Stimulated activated CD8-positive, alpha-beta memory T cell treated with anti-CD3 and anti-CD28 coated beads, Interleukin-4, amount 100 ng/mL, for 48 hours (primary cell): ENCODE measurements at regions not wholly inside any gene's neighbourhood (a gene's known extent, or its start where the extent isn't known, plus 50 kb on each side); places are given as distances from the start of the nearest gene placed in this dataset.
"Not testable (repeated sequence)": the region's sequence is repeated elsewhere in the genome, so short reads cannot be mapped to it uniquely, and the experiment has no call there.

ENCODE experiments used
- DNase-seq: peaks from one replicate; pipeline ENCODE4 v3.0.0-alpha.2; 2020

DNA sequence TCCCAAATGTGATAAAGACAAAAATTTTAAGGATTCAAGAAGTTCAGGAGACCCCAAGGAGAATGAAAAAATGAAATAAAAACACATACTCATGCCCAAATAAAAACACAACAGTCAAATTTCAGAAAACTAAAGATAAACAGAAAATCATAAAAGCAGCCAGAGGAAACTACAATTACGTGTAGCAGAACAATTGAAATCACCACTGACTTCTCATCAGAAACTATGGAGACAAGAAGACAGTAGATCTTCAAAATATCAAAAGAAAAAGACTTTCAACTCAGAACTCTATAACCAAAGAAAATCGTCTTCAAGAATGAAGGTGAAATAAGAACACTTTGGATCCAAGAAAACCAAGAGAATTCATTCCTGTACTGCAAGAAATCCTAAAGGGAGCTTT is 54.9 kb downstream of the DIO3 start:
- DNase-seq = no peak

DNA sequence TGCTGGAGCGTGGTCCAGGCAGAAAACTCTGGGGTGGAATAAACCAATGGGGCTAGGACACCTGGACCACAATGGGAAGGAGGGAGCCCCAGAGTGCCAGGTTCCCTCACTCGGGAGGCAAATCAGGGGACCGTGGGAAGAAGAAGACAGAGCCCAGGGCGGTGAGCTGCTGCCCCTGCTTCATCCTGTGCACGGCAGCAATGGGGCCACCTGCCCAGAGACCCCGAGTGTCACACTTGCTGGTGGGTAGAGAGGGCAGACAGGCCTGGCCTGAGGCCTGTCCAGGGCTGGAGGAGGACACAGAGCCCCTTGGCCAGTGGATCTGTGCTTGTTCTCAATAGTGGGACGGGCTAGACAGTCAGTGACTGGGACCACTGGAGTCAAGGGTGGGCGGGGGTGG is 58.2 kb downstream of the DIO3 start:
- no peak for DNase-seq

DNA sequence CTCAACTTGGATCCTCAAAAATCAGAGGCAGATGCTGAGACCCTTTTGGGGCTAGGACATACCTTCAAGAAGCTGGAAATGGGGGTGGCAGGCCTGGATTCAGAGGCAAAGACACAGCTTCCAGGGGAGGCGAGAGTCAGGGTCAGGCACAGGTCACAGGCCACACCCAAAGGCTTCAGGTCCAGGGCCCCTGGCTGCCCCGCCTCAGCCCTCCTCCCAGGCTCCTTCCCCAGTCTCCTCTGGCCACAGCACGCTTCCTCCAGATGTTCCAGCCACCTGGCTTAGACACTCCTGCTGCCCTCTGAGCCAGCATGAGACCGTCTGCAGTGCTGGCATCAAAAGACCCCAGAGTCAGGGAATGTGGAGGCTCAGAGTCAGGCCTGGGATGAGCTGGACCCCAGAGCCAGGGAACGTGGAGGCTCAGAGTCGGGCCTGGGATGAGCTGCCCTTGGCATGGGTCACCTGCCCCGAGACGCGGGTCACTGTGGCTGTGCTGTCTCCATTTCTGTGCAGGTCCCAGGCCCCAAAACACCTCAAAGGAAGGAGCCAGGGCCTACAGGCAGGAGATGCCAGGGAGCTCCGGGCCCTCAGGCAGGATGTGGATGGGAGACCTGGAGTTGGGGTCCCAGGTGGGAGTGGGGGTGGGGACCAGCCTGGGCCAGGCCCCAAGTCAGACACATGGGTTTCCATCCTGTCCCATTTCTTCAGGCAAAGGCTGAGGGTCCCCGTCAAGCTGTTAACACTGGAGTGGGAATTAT is 58.9 kb downstream of the DIO3 start:
- no peak for DNase-seq

DNA sequence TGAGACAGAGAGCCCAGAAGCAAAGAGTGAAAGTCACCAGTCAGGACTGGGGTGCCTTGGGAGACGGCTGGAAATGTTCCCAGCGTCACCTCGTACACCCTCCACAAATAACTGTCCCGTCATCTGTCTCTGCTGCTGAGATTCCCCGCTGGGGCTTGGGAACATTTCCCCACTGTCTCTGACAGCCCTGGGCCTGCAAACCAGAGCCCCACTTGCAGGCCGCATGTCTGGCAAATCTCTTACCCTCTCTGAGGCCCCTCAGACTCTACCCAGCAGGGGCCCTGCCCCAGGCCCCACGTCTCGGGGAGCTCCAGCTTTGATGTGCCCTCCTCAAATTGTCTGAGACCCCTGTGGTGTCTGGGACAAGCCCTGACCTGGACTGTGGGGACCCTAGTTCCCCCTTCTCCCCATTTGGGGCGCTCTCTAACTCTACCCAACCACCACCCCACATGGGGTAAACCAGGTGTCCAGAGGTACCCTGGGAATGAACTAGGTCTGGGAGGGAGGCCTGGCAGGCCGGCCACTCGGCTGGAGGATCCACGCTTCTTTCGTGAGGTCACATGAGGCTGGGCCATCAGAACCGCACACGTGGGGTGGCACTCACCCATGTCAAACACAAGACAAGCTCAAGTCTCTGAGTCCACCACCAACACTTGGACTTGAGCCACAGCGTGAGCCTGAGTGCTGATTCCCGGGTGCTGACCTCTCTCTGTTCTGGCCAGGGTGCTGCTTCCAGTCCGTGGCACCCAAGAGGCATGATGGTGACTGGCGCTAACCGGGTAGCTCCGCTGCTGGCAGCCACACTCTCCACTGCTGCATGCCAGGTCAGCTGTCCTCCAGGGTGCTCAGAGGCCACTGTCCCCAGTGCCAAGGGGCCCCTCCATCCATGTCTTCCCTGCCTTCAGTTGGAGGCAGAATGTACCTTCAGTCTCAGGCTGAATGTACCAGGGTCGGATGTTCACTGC is 59.8 kb downstream of the DIO3 start:
- peak; percentile 14 for DNase-seq

DNA sequence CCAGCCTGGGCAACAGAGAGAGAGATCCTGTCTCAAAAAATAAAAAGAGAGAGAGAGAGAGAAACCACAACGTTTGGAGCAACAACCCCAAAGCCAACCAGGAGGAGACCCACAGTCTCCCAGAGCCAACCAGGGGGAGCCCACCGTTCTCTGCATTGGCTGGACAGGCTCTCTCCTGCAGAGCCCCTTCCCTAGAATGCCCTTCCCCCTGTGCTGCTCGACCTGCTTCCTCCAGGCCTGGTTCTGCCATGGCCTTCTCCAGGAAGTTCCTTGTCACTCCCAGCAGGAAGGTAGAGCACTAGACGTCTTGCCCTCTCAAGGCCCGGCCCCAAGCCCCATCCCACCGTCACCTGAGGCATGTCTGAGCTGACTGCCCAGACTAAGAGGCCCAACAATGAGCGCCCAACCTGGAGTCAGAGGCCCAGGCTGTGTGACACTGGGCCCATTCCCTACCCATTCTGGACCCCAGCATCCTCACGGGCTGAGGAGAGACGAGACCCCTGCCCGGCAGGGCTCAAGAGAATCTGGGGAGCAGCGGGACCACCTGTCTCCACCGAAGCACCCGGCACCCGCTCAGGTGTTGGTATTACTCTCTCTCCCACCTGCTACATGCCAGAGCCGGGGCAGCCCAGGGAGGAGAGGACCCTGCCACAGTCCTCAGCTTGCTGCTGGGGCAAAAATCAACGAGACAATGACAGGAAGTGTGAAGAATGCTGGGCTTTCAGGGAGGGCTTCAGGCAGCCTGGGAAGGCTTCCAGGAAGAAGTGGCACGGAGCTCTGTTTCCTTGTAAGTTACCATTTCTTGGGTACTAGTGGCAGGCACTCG is 61.2 kb downstream of the DIO3 start:
- DNase-seq = peak; percentile 15

DNA sequence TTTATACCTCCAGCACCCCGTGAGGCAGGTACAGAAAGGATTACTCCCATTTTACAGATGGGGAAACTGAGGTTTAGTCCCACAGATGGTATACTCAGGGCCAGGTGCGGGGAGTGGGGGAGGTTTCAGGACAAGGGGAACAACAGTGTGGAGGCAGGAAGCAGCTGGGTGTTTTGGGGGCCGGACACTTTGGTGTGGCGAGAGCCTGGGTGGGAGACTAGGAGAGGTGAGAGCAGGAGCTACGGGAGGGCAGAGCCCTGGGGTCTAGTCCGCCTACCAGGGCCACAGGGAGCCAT is 61.7 kb downstream of the DIO3 start:
- no peak for DNase-seq

DNA sequence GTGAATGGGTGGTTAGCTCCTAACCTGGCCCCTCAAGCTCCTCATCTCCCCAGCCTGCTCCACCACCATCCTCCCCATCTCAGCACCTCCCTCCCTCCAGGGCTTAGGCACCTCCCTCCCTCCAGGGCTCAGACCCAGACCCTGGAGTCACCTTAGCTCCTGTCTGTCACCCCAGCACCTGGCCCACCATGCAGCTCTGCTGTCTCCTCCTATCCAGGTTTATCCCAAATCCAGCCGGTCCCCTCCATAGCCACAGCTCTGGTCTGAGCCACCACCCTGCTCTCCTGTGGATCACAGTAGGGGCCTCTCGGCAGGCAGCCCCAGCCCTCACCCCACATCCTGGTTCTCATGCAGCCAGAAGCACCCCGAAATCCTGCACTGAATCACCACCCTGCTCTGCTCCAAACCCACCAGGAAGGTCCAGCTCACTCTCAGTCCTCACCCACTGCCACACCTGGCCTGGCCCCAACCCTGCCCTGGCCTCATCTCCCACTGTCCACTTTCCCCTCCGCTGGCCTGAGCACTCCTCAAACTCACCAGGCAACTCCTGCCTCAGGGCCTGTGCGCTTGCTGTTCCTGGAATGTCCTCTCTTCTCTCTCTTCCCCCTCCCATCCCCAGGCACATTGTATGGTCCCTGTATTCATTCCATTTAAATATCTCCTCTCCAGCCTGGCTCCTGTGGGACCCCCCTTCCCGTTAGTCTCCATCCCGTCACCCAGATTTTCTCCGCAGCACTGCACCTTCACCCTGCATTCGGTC is 62.6 kb downstream of the DIO3 start:
- DNase-seq = peak; percentile 13

DNA sequence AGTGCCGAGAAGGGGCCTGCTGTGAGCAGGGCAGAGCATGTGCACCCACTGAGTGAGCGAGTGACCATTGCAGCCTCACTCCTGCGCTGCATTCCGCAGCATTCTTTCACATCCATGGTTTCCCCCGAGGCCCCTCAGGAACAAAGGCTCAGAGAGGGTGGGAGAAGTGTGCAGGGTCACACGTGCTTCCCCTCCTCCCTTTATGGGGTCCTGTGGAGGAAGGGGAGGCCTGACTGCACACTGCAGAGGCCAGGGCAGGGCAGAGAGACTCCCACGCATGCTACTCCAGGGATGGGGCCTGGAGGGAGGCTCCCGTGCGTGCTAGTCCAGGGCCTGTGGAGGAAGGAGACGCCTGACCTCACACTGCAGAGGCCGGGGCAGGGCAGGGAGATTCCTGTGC is 63.2 kb downstream of the DIO3 start:
- DNase-seq = no peak

DNA sequence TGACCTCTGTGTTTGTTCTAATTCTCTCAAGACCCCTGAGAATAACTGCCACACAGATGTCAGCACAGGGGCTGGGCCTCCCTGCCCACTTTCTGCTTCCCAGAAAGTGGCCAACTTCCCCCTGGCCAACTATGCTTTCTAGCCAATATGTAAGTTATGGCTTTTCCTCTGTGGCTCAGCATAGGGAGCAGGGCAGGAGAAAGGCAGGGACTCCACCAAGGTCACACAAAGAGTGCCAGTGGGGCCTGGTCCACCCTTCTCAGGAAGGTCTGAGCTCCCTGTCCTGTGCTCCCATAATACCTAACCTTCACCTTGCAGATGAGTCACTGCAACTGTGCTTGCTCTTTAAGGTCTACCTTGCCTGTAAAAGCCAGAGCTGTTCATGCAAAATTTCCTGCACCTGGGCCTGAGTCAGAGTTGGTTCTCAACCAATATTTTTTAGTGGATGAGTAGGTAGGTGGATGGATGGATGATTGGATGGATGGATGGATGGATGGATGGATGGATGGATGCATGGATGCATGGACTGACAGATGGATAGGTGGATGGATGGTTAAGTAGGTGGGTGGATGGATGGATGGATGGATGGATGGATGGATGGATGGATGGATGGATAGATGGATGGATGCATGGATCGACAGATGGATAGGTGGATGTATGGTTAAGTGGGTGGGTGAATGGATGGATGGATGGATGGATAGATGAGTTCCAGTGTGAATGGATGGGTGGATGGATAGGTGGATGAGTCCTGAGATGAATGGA is 64.2 kb downstream of the DIO3 start:
- no peak for DNase-seq

DNA sequence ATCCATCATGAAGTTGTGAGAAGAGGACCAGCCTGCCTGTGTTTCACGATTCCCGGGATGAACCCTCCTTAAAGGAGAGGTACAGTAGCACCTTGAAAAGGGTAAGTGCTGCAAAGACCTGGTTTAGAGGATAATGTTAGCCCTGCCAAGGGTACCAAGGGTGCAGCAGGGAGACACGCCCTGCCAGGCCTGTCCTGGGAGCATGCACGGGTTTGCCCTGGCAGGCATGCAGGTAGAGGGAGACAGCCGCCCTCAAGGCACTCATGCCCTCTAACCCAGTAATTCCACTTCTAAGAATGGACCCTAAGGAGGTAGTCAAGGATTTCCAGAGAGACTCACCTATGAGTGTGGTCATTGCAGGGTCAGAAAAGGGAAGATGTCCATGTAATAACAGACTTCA is 65.0 kb downstream of the DIO3 start:
- DNase-seq = no peak

DNA sequence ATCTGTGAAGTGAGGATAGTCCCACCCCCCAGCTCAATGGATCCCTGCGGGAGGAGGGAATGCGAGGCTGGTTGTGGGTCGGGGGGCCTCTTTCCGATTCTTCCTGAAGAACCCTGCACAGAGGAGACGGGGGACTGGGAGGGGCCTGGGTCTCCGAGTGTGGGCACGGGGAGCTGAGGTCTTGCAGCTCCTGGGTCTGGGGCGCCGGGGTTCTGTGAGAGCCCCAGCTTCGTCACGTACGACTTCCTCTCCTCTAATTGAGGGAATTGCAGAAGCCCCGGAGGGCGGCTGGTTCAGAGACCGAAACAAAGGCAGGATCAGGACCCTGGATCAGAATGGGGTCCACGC is 66.6 kb downstream of the DIO3 start:
- no peak for DNase-seq

DNA sequence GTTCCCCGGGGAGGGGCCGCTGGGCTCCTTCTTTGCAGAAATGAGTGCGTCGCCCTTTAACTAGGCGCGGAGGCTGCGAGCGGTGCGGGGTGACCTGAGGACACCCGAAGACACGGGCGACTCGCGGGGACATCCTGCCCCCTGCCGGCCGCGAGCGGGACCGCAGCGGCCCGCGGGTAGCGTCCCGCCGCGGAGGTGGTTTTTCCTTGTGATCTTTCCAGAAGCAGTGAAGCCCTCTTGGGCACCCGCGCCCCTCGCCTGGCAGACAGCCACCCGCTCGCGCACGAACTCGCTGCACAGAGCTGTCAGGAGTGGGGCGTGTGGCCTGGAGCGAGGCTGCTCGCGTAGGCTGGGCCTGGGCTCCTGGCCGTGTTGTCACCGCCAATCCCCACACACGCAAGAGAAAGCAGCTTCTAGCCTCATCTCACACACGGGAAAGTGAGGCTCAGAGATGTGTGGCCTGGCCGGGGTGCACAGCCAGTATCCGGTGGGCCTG is 67.2 kb downstream of the DIO3 start:
- peak; percentile 84 for DNase-seq

DNA sequence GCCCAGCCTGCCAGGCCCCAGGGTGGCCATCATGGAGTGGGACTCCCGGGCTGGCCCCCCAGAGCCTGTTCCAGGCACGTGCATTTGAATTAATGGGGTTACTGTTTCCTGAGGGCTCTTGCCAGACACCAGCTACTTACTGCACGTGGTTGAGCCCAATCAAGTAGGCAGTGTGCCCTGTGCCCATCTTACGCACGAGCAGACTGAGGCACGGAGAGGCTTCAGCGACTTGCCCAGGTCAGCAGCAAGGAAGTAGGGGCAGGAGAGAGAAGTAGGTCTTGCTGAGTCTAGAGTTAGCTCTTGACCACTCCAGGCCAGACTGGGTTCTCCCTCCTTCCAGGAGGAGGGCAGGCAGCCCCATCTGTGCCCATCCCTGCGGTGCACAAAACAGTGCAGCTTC is 67.7 kb downstream of the DIO3 start:
- DNase-seq = no peak

DNA sequence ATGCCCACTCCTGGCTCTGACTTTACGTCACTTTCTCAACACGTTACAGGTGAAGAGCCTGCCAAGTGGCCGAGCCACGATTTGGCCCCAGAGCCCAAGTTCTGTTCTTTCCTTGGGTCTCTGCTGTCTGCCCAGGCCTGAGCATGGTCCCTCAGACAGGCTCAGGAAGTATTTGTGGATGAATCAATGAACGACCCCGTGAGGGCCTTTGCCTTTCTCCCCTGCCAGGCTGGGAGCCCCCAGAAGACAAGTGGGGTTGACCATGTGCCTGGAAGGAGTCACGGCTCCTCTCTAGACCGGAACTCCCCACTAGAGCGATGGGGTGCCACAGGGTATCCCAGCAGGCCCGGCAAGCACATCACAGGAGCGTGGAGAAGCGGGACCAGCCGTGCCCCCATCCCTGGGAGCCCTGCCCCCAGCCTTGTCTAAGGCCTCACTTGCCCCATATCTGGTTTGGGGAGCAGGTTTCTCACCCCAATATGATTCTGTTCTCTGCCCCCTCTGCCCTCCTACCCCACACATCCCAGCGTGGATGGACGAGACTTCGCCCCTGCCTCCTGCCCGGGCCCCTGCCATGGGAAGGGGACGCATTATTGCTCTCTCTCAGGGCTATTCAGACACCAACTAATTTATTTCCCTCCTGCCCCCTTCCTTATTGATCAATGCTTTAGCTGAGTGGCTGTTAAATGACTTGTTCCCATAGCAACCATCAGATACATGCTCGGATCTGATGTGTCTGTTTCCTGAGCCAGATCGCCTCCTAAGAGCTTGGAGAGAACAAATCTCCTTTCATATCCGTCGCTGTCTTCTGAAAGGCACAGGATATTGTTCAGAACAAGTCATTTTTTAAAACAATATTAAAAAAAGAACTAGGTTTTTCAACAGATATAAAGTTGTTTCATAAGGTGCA is 69.0 kb downstream of the DIO3 start:
- no peak for DNase-seq

DNA sequence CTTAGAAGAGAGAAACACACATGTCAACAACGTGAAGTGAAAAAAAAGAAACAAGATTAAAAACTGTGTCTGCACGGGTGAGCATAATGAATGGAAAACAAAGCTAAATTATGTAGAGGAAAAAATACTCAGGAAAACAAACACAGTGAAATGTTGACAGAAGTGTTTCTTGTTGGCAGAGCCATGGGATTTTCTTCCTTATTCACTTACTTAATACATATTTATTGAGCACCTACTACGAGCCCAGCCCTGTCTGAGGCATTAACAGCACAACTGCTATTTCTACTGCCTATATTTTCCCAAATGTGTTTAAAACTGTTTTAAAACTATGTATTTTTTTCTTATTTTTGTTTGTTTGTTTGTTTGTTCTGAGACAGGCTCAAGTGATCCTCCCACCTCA is 69.9 kb downstream of the DIO3 start:
- DNase-seq = no peak

DNA sequence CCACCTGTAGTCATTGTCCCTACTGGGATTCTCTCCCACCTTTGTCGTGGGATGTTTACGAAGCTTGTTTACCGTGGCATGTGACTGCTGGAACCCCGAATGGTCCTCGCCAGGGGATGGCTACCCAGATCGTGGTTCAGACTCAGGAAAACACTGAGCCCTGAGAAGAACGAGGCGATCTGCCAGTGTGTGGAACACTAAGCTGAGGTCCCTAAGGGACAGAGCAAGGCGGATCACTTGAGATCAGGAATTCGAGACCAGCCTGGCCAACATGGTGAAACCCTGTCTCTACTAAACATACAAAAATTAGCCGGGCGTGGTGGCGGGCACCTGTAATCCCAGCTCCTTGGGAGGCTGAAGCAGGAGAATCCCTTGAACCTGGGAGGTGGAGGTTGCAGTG is 70.7 kb downstream of the DIO3 start:
- DNase-seq = not testable (repeated sequence)

DNA sequence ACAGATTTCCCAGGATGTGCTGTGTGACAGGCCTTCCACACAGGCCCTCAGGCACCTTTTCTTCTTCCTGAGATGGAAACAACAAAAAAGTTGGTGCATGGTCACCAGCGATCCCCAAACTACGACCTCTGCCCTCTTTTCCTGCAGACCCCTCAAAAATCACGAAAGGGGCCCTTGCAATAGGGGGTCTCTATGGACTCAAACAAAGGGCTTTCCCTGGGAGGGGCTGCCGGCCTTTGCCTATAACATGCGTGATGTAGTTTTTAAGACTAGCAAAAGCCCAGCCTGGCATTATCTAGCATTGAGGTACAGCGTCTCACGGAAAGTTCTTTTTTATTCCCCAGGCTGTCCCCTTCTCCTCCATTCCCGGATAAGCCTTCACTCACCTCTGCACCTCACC is 71.2 kb downstream of the DIO3 start:
- DNase-seq = no peak

DNA sequence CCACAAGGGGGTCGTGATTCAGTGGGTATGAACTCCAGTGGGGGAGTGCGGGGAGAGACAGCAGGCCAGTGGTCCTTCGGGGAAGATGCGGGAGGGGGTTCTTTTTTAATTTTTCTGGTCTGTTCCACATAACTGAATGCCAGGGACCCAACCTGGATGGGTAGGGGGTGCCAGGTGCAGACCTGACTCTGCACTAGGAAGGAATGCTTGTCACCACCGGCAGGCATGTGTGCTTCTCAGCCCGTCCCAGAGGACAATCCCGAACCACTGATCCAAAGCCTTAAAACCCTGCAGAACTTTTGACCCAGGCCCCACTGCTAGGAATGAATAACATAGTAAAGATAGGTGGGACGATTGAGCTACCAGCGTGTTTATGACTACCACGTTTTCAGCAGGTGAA is 72.0 kb downstream of the DIO3 start:
- no peak for DNase-seq

DNA sequence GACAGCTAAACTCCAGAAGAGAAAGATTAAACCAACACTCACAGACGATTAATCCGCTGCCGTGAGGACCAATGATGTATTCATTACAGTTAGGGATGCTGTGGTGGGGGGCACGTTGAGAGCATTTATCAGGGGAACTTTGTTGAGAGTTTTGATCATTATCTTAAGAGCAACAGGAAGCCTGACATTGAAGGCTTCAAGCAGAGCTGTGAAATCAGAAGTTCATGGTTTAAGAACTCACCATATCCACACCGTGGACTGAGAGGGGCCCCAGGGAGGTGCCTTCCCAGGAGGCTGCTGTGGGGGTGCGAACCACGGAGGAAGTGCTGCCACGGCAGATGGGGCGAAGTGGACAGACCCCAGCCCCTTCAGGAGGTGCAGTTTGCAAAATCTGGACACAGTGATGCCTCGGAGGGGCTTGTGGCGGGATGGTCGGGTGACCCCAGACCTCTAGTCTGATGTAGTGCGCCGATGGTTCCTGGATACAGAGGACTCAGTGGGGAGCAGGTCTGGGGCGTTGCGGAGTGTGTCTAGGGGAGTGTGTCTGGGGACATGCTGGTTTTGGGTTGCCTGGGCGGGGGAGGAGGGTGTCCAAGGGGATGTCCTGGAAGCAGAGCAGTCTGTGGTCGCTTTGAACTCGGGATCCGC is 73.0 kb downstream of the DIO3 start:
- no peak for DNase-seq
